Chondrocyte (in vitro differentiated cells): ENCODE measurements at regions not wholly inside any gene's neighbourhood (a gene's known extent, or its start where the extent isn't known, plus 50 kb on each side); places are given as distances from the start of the nearest gene placed in this dataset.
"Not testable (repeated sequence)": the region's sequence is repeated elsewhere in the genome, so short reads cannot be mapped to it uniquely, and the experiment has no call there.

Experiments
- DNase-seq: peaks from one replicate; pipeline ENCODE4 v3.0.0; 2021; ENCODE audit warnings: mixed read lengths, low spot score
- H3K27ac Mint-ChIP-seq: one replicate; pipeline ENCODE4 v1.8.0; 2021; ENCODE audit warnings: mild to moderate bottlenecking, moderate library complexity, mixed read lengths; ENCODE audit not compliant: unreplicated experiment
- H3K27me3 Mint-ChIP-seq: 2 replicates; pipeline ENCODE4 v1.8.0; 2021; ENCODE audit warnings: low read depth, mixed read lengths
- H3K36me3 Mint-ChIP-seq: 2 replicates; pipeline ENCODE4 v1.8.0; 2021; ENCODE audit warnings: low read depth, mixed read lengths
- H3K4me1 Mint-ChIP-seq: 2 replicates; pipeline ENCODE4 v1.8.0; 2021; ENCODE audit warnings: low read depth, mild to moderate bottlenecking, mixed read lengths
- H3K4me3 Mint-ChIP-seq: one replicate; pipeline ENCODE4 v1.8.0; 2021; ENCODE audit warnings: mild to moderate bottlenecking, moderate library complexity, mixed read lengths; ENCODE audit not compliant: unreplicated experiment
- H3K9me3 Mint-ChIP-seq: 2 replicates; pipeline ENCODE4 v1.8.0; 2021; ENCODE audit warnings: low read depth, mixed read lengths
- CTCF ChIP-seq: fragments of 200-600 bp; sonication (generic); IDR thresholded peaks from 2 replicates; pipeline ENCODE4 v1.5.0; 2021; ENCODE audit warnings: antibody characterized with exemption, mild to moderate bottlenecking, moderate library complexity

GRCh38 chr5:90248640-90249039 is 160.9 kb downstream of the CETN3 start:
- peaks cover 9% of the 10 kb centered on the region for H3K4me1 Mint-ChIP-seq
- peaks cover 3% of the 10 kb centered on the region for H3K9me3 Mint-ChIP-seq
- DNase-seq = no peak
- H3K36me3 Mint-ChIP-seq = no peaks in the 10 kb centered on the region
- H3K4me3 Mint-ChIP-seq = no peak overlapping the region
- TF ChIP-seq CTCF = no peak
- no peak overlapping the region for H3K27ac Mint-ChIP-seq
- no peaks in the 10 kb centered on the region for H3K27me3 Mint-ChIP-seq

GRCh38 chr5:90243848-90244247 is 165.7 kb downstream of the CETN3 start:
- not testable (repeated sequence) for H3K4me1 Mint-ChIP-seq, H3K36me3 Mint-ChIP-seq, DNase-seq, H3K27ac Mint-ChIP-seq, H3K4me3 Mint-ChIP-seq, H3K27me3 Mint-ChIP-seq
- H3K9me3 Mint-ChIP-seq = peaks cover 21% of the 10 kb centered on the region

- H3K27me3 Mint-ChIP-seq = no peaks in the 10 kb centered on the region
- no peak for DNase-seq
- H3K36me3 Mint-ChIP-seq = peaks cover 3% of the 10 kb centered on the region
- no peak for TF ChIP-seq CTCF
- no peak overlapping the region for H3K4me3 Mint-ChIP-seq
- H3K4me1 Mint-ChIP-seq = peaks cover 45% of the 10 kb centered on the region
- peak overlapping the region; percentile 59 for H3K27ac Mint-ChIP-seq
- H3K9me3 Mint-ChIP-seq = no peaks in the 10 kb centered on the region
Observed at GRCh38 chr5:90233476-90233875, 176.1 kb downstream of the CETN3 start.

GRCh38 chr5:90231688-90232087 is 177.9 kb downstream of the CETN3 start:
- Mint-ChIP-seq H3K36me3 (peaks cover 3% of the 10 kb centered on the region), H3K4me1 (peaks cover 58% of the 10 kb centered on the region), H3K27me3 (no peaks in the 10 kb centered on the region), H3K9me3 (no peaks in the 10 kb centered on the region), H3K27ac (peak overlapping the region; percentile 91), H3K4me3 (no peak overlapping the region)
- TF ChIP-seq CTCF = no peak
- no peak for DNase-seq

- Mint-ChIP-seq H3K9me3 (no peaks in the 10 kb centered on the region), H3K27me3 (no peaks in the 10 kb centered on the region), H3K4me1 (peaks cover 52% of the 10 kb centered on the region), H3K4me3 (no peak overlapping the region), H3K27ac (peak overlapping the region; percentile 72), H3K36me3 (no peaks in the 10 kb centered on the region)
- no peak for DNase-seq
- TF ChIP-seq CTCF = no peak
Observed at GRCh38 chr5:90227683-90228082, 181.9 kb downstream of the CETN3 start.

- no peak for DNase-seq
- Mint-ChIP-seq H3K4me3 (no peak overlapping the region), H3K4me1 (peaks cover 54% of the 10 kb centered on the region), H3K36me3 (no peaks in the 10 kb centered on the region), H3K27me3 (no peaks in the 10 kb centered on the region), H3K27ac (no peak overlapping the region), H3K9me3 (no peaks in the 10 kb centered on the region)
- TF ChIP-seq CTCF = no peak
Observed at GRCh38 chr5:90226433-90227099, 183.0 kb downstream of the CETN3 start.
